ENCODE measurements at regions not wholly inside any gene's neighbourhood (a gene's known extent, or its start where the extent isn't known, plus 50 kb on each side); places are given as distances from the start of the nearest gene placed in this dataset.

GRCh38 chr6:56714273-56714672 is 71.6 kb upstream of the DST start:
- peaks cover 6% of the 10 kb centered on the region for H3K9me3 Mint-ChIP-seq
- H3K36me3 Mint-ChIP-seq (ENCODE audit: low read depth), result peaks cover 7% of the 10 kb centered on the region
- H3K4me1 Mint-ChIP-seq, result peaks cover 26% of the 10 kb centered on the region
- H3K27me3 Mint-ChIP-seq (ENCODE audit: low read depth), result no peaks in the 10 kb centered on the region
- no peak for TF ChIP-seq CTCF (IDR thresholded peaks at IDR 0.05; ENCODE audit: unreplicated experiment in 3 of 3)
- H3K4me3 Mint-ChIP-seq, result no peak overlapping the region
- no peak overlapping the region for H3K27ac Mint-ChIP-seq

GRCh38 chr6:56713254-56713672 is 70.6 kb upstream of the DST start:
- no peak for TF ChIP-seq CTCF (IDR thresholded peaks at IDR 0.05; ENCODE audit: unreplicated experiment in 3 of 3)
- Mint-ChIP-seq H3K4me1 (peaks cover 26% of the 10 kb centered on the region), H3K9me3 (no peaks in the 10 kb centered on the region), H3K27ac (no peak overlapping the region), H3K4me3 (no peak overlapping the region), H3K27me3 (ENCODE audit: low read depth) (no peaks in the 10 kb centered on the region), H3K36me3 (ENCODE audit: low read depth) (no peaks in the 10 kb centered on the region)

GRCh38 chr6:56710967-56711366 is 68.3 kb upstream of the DST start:
- Mint-ChIP-seq H3K27me3 (ENCODE audit: low read depth) (no peaks in the 10 kb centered on the region), H3K9me3 (no peaks in the 10 kb centered on the region), H3K4me3 (no peak overlapping the region), H3K27ac (no peak overlapping the region), H3K4me1 (peaks cover 22% of the 10 kb centered on the region), H3K36me3 (ENCODE audit: low read depth) (no peaks in the 10 kb centered on the region)
- TF ChIP-seq CTCF (IDR thresholded peaks at IDR 0.05; ENCODE audit: unreplicated experiment in 3 of 3), result peak; percentile 27 to 32 (median 28)

GRCh38 chr6:56709650-56710049 is 67.0 kb upstream of the DST start:
- H3K27me3 Mint-ChIP-seq (ENCODE audit: low read depth), result no peaks in the 10 kb centered on the region
- H3K4me3 Mint-ChIP-seq, result no peak overlapping the region
- H3K4me1 Mint-ChIP-seq, result peaks cover 10% of the 10 kb centered on the region
- TF ChIP-seq CTCF (IDR thresholded peaks at IDR 0.05; ENCODE audit: unreplicated experiment in 3 of 3), result no peak
- H3K36me3 Mint-ChIP-seq (ENCODE audit: low read depth), result no peaks in the 10 kb centered on the region
- H3K27ac Mint-ChIP-seq, result peak overlapping the region in 1 of 3 experiments; percentile 2
- H3K9me3 Mint-ChIP-seq, result no peaks in the 10 kb centered on the region

- Mint-ChIP-seq H3K27me3 (ENCODE audit: low read depth) (no peaks in the 10 kb centered on the region), H3K9me3 (no peaks in the 10 kb centered on the region), H3K4me3 (no peak overlapping the region), H3K36me3 (ENCODE audit: low read depth) (no peaks in the 10 kb centered on the region), H3K27ac (peak overlapping the region in 1 of 3 experiments; percentile 23), H3K4me1 (peaks cover 3% of the 10 kb centered on the region)
- TF ChIP-seq CTCF (IDR thresholded peaks at IDR 0.05; ENCODE audit: unreplicated experiment in 3 of 3), result peak; percentile 59 to 76 (median 62)
Measured at GRCh38 chr6:56708810-56709597, 66.3 kb upstream of the DST start.
